Small intestine (tissue), 7 donors: ENCODE measurements at regions not wholly inside any gene's neighbourhood (a gene's known extent, or its start where the extent isn't known, plus 50 kb on each side); places are given as distances from the start of the nearest gene placed in this dataset.
A peak's percentile ranks its signal among the peaks of the same experiment; 100 is the strongest.
"Not testable (repeated sequence)": the region's sequence is repeated elsewhere in the genome, so short reads cannot be mapped to it uniquely, and the experiment has no call there.

Experiments
- DNase-seq, 2 donors: peaks; one replicate each; pipeline versions ENCODE4 v3.0.0 to v3.0.0-alpha.2; 2013
- FAIRE-seq: peaks from 2 replicates; lab custom pipeline; 2012; peaks lifted over from hg19 to GRCh38; lab: Jason Lieb, UNC
- H3K27ac ChIP-seq, 3 donors: one replicate each; pipeline ENCODE4 v1.5.1; 2013; ENCODE audit warnings: low read length in 2 of 3, mild to moderate bottlenecking in 2 of 3, control low read depth in 1 of 3, inconsistent platforms in 1 of 3, low read depth in 1 of 3, moderate library complexity in 1 of 3
- H3K27me3 ChIP-seq, 3 donors: one replicate each; pipeline ENCODE4 v1.6.1; 2013; ENCODE audit warnings: low read length in 3 of 3, inconsistent platforms in 1 of 3; ENCODE audit not compliant: control insufficient read depth in 3 of 3, insufficient read depth in 3 of 3
- H3K36me3 ChIP-seq, 3 donors: one replicate each; pipeline ENCODE4 v1.6.1; 2013; ENCODE audit warnings: low read length in 3 of 3, inconsistent platforms in 1 of 3, low read depth in 1 of 3, mild to moderate bottlenecking in 1 of 3, moderate library complexity in 1 of 3; ENCODE audit not compliant: control insufficient read depth in 3 of 3, insufficient read depth in 2 of 3
- H3K4me1 ChIP-seq, 3 donors: one replicate each; pipeline ENCODE4 v1.6.1; 2013; ENCODE audit warnings: low read length in 2 of 3, inconsistent platforms in 1 of 3, low read depth in 1 of 3, mild to moderate bottlenecking in 1 of 3, moderate library complexity in 1 of 3; ENCODE audit not compliant: control insufficient read depth in 3 of 3, insufficient read depth in 2 of 3
- H3K4me3 ChIP-seq, 3 donors: one replicate each; pipeline ENCODE4 v1.5.1; 2013; ENCODE audit warnings: low read length in 3 of 3, control low read depth in 1 of 3, inconsistent platforms in 1 of 3, low read depth in 1 of 3, mild to moderate bottlenecking in 1 of 3, moderate library complexity in 1 of 3
- H3K9me3 ChIP-seq, 2 donors: one replicate each; pipeline ENCODE4 v1.6.1; 2013; ENCODE audit warnings: low read depth in 1 of 2, low read length in 1 of 2; ENCODE audit not compliant: control insufficient read depth in 2 of 2, insufficient read depth in 1 of 2
- WGBS, 3 donors: extraction: QIAGEN DNeasy Blood & Tissue Kit; methylation state at CpG; one replicate each; pipeline ENCODE4 v1.1.7; 2013; 5-methylcytosine and 5-hydroxymethylcytosine counted together
- donor health status: healthy with polysubstance abuse.
- donor health status: control.
- donor health status: control.
- donor health status: Bipolar disorder and iron deficiency.
- donor health status: healthy.

DNA sequence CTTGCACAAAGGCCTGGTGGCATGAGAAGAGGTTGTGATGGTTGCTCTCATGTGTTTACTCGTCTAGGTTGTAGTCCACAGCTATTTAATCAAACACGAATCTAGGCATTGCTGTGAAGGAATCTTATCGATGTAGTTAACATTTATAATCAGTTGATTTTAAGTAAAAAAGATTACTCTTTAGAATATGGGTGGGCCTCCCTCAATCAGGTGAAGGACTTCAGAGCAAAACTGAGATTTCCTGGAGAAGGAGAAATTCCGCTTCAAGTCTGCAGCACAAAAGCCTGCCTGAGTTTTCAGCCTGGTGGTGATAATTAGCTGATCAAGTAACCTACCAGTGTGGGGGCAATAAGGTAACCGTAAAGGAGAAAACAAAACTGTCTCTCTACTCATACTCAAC lies 523.6 kb downstream of the GRIN2A start:
- Histone ChIP-seq H3K4me3 (no peak overlapping the region), H3K27ac (no peak overlapping the region), H3K9me3 (no peaks in the 10 kb centered on the region), H3K36me3 (no peaks in the 10 kb centered on the region), H3K4me1 (no peaks in the 10 kb centered on the region), H3K27me3 (no peaks in the 10 kb centered on the region)
- FAIRE-seq, result no peak
- WGBS, 3 donors, result 51 to 66% (median 52%) methylated on average over 5 of the region's 5 CpGs
- DNase-seq, result no peak

DNA sequence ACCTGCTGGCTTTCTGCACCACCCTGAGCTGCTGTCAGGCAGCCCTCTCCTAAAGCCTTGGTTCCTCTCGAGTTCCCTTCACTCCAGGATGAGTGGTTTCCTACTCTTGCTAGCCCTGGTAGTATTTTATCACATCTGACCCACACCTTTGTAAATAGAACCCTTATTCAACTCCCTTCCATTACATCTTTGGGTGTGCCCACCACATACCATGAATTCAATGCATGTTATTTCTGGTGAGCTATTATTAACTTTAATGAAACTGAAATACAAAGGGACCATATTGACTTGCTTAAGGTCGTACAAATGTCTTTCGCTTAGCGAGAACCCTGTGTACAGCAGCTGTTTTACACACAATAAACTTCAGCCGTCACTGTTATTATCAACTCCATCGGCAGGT lies 521.3 kb downstream of the GRIN2A start:
- H3K27me3 ChIP-seq, result no peaks in the 10 kb centered on the region
- 17 to 56% (median 43%) methylated on average over 6 of the region's 6 CpGs for WGBS, 3 donors
- no peak overlapping the region for H3K4me3 ChIP-seq
- FAIRE-seq (no peak), DNase-seq (no peak)
- peaks cover 0 to under 1% (median 0%) of the 10 kb centered on the region in 3 donors for H3K4me1 ChIP-seq
- no peak overlapping the region for H3K27ac ChIP-seq
- no peaks in the 10 kb centered on the region for H3K9me3 ChIP-seq
- H3K36me3 ChIP-seq, result no peaks in the 10 kb centered on the region

GRCh38 chr16:9661336-9662017 lies 520.8 kb downstream of the GRIN2A start:
- Histone ChIP-seq H3K9me3 (no peaks in the 10 kb centered on the region), H3K36me3 (no peaks in the 10 kb centered on the region), H3K4me3 (no peak overlapping the region), H3K27ac (no peak overlapping the region), H3K27me3 (no peaks in the 10 kb centered on the region), H3K4me1 (peaks cover 0 to 3% (median 0%) of the 10 kb centered on the region in 3 donors)
- whole genome bisulfite sequencing, 3 donors, result 54 to 63% (median 62%) methylated on average over 10 of the region's 10 CpGs
- DNase-seq (no peak), FAIRE-seq (no peak)

- Histone ChIP-seq H3K9me3 (no peaks in the 10 kb centered on the region), H3K4me1 (peaks cover 0 to 3% (median 0%) of the 10 kb centered on the region in 3 donors), H3K27me3 (no peaks in the 10 kb centered on the region), H3K4me3 (no peak overlapping the region), H3K36me3 (no peaks in the 10 kb centered on the region), H3K27ac (no peak overlapping the region)
- WGBS, 3 donors, result 91 to 97% (median 96%) methylated on average over 2 of the region's 2 CpGs
- DNase-seq (no peak), FAIRE-seq (no peak)
These were observed 518.6 kb downstream of the GRIN2A start for GRCh38 chr16:9663588-9663987.

- FAIRE-seq (no peak), DNase-seq (peak; percentile 54 to 89)
- Histone ChIP-seq H3K36me3 (no peaks in the 10 kb centered on the region), H3K9me3 (no peaks in the 10 kb centered on the region), H3K4me1 (peaks cover 0 to 3% (median 0%) of the 10 kb centered on the region in 3 donors), H3K27ac (peak overlapping the region in 1 of 3 donors; percentile 85), H3K27me3 (no peaks in the 10 kb centered on the region), H3K4me3 (no peak overlapping the region)
- 17 to 54% (median 30%) methylated on average over 5 of the region's 5 CpGs for WGBS, 3 donors
These were observed 516.4 kb downstream of the GRIN2A start for GRCh38 chr16:9665851-9666271.

GRCh38 chr16:9666834-9667480 lies 515.3 kb downstream of the GRIN2A start:
- H3K27ac ChIP-seq, result no peak overlapping the region
- 60 to 69% (median 67%) methylated on average over 9 of the region's 9 CpGs for WGBS, 3 donors
- no peak for DNase-seq

DNA sequence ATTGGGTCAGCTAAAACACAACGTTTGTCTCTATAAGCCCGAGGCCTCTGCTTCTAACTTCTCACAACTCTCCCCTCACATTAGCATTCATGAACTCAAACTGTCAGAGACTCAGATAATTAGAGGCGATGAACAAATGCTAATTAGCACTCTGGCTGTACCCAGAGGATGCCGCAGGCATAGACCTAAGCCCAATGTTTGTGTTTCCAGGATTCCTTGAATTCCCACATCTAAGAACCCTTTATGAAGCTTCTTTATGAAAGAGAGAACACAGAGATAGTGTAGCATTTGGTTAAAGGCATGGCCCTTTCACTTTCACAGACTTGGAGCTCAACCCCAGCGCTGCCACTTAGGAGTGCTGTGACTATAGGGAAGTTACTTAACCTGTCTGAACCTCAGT lies 512.2 kb downstream of the GRIN2A start:
- Histone ChIP-seq H3K27ac (no peak overlapping the region), H3K4me3 (no peak overlapping the region), H3K27me3 (no peaks in the 10 kb centered on the region), H3K4me1 (peaks cover 0 to 3% (median 0%) of the 10 kb centered on the region in 3 donors), H3K36me3 (no peaks in the 10 kb centered on the region), H3K9me3 (no peaks in the 10 kb centered on the region)
- FAIRE-seq, result no peak
- 42 to 68% (median 56%) methylated on average over 5 of the region's 5 CpGs for WGBS, 3 donors
- no peak for DNase-seq

More at GRCh38 chr16:9666834-9667480, 515.3 kb downstream of the GRIN2A start:
- peaks cover 0 to 3% (median 0%) of the 10 kb centered on the region in 3 donors for H3K4me1 ChIP-seq
- no peaks in the 10 kb centered on the region for H3K27me3 ChIP-seq
- H3K9me3 ChIP-seq, result no peaks in the 10 kb centered on the region
- no peak overlapping the region for H3K4me3 ChIP-seq
- H3K36me3 ChIP-seq, result no peaks in the 10 kb centered on the region
- FAIRE-seq, result no peak

GRCh38 chr16:9670616-9671015 lies 511.6 kb downstream of the GRIN2A start:
- not testable (repeated sequence) for H3K27me3 ChIP-seq, H3K4me3 ChIP-seq, DNase-seq, FAIRE-seq, H3K4me1 ChIP-seq, H3K9me3 ChIP-seq, H3K36me3 ChIP-seq, H3K27ac ChIP-seq
- 63 to 78% (median 74%) methylated on average over 4 to 5 of the region's 5 CpGs for WGBS, 3 donors
